GM10266 (cell line): ENCODE measurements at regions not wholly inside any gene's neighbourhood (a gene's known extent, or its start where the extent isn't known, plus 50 kb on each side); places are given as distances from the start of the nearest gene placed in this dataset.

Experiments
- DNase-seq: peaks from one replicate; pipeline ENCODE4 v3.0.0; 2012; ENCODE audit errors: extremely low spot score
- CTCF ChIP-seq: IDR thresholded peaks from 2 replicates; pipeline ENCODE4 v1.5.1; 2012; ENCODE audit warnings: mild to moderate bottlenecking, low read depth; ENCODE audit not compliant: control insufficient read depth, insufficient read depth; ENCODE audit errors: missing control alignments

- DNase-seq, result no peak
- no peak for TF ChIP-seq CTCF
Measured at GRCh38 chr11:97325693-97326092, 935.9 kb downstream of the JRKL start.

DNA sequence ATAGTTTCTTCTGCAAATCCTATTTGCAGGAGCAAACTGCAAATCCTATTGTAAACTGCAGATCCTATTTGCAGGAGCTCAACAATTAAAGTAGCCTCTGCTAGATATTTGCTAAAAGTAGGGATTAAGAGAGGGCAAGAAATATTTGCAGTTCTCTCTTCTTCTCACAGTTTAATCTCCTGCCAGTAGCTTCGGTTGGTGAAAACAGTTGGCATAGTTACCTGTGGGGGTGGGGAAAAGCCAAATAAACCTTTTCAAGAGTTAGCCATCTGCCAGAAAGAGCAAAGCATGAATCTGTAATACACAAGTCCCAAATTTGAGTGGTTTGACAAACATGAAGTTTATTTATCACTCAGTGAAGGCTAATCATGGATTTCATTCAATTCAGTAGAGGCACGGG, 942.5 kb downstream of the JRKL start:
- no peak for TF ChIP-seq CTCF

GRCh38 chr11:97336064-97336463, 946.3 kb downstream of the JRKL start:
- TF ChIP-seq CTCF, result no peak
- no peak for DNase-seq

More for the DNA sequence above, 942.5 kb downstream of the JRKL start:
- DNase-seq, result no peak

GRCh38 chr11:97345032-97345431, 955.2 kb downstream of the JRKL start:
- no peak for TF ChIP-seq CTCF
- no peak for DNase-seq

GRCh38 chr11:97349201-97349600, 959.4 kb downstream of the JRKL start:
- TF ChIP-seq CTCF, result no peak
- no peak for DNase-seq

DNA sequence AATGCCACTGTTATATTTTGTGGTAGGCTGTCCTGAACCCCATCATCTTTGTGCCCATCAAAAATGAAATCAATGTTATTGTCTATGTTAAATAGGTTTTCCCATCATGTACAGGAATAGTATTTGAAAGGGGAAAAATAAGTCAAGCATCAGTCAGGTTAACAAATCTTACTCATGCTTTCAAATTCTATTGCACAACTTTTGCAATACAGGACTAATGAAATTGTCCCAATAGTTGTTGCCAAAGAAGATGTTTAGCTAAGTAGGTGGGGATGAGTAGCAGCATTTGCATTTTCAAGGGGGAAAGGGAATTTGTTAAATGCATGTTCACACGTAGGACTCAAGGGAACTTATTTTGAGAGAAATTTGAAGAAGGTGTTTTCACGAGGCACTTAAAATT, 962.1 kb downstream of the JRKL start:
- no peak for DNase-seq
- no peak for TF ChIP-seq CTCF

DNA sequence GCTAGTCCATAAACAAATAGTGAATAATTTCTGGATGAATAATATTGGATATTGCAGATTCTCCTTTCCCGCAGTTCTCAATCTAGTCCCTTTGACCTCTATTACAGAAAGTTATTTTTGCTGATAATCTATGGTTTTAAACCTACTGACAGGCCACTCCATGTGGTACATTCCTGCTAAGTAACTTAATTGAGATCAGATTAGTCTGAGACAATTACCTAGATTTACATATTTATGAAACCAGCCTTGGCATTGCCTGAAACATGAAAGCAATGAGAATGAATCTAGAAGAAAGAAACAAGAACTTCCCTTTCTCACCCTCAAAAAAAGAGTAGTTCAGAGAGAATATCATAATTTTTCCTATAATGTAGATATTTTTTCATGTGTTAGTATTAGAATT, 964.2 kb downstream of the JRKL start:
- no peak for DNase-seq
- no peak for TF ChIP-seq CTCF
